Mammary epithelial cell (primary cell): ENCODE measurements at regions not wholly inside any gene's neighbourhood (a gene's known extent, or its start where the extent isn't known, plus 50 kb on each side); places are given as distances from the start of the nearest gene placed in this dataset.

Experiments used
- CTCF ChIP-seq, 2 donors: IDR thresholded peaks in 1 of 2; conservative IDR thresholded peaks in 1 of 2; 2 replicates each; pipeline ENCODE4 v1.5.1; 2011 to 2012; ENCODE audit warnings: inconsistent platforms in 2 of 2, low read length in 2 of 2, mild to moderate bottlenecking in 2 of 2, control low read depth in 1 of 2, low read depth in 1 of 2; ENCODE audit not compliant: insufficient read depth in 1 of 2; ENCODE audit errors: extremely low read depth in 1 of 2
- EZH2 ChIP-seq: IDR thresholded peaks from 2 replicates; pipeline ENCODE4 v1.6.1; 2012; ENCODE audit warnings: low read length, inconsistent platforms, borderline replicate concordance

DNA sequence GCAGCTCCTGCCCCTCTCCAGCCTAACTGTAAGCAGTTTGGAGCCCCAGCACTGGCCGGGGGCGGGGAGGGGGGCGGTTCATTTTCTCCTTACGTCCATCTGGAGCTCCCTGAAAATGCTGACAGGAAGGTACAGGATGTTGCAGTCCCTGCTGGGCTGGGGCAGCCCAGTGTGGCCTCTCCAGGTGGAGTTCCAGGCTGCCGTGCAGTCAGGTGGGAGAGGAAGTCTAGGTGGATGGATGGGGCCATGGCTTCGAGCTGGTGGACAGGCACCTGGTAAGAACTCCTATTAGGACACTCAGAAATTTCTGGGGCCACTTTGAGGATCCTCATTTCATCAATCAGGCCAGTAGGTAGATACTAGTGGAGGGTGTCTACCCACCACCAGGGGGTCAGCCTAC, 295.2 kb downstream of the CDH26 start:
- TF ChIP-seq CTCF (conservative IDR thresholded peaks at IDR 0.05 in 1 of 2, IDR thresholded peaks at IDR 0.05 in 1 of 2; ENCODE audit: extremely low read depth in 1 of 2, insufficient read depth in 1 of 2, low read depth in 1 of 2, low read length in 2 of 2) (no peak), EZH2 (no peak)
